ENCODE measurements at regions not wholly inside any gene's neighbourhood (a gene's known extent, or its start where the extent isn't known, plus 50 kb on each side); places are given as distances from the start of the nearest gene placed in this dataset.

- Histone ChIP-seq H3K27me3 (replicated peaks; ENCODE audit: insufficient read depth, low read length) (no peaks in the 10 kb centered on the region), H3K27ac (ENCODE audit: low read length) (no peak overlapping the region), H3F3A (ENCODE audit: insufficient read depth, low read length) (no peaks in the 10 kb centered on the region), H4K20me1 (ENCODE audit: insufficient read depth, low read length) (no peaks in the 10 kb centered on the region), H3K4me3 (ENCODE audit: low read length) (no peak overlapping the region), H3K9me3 (replicated peaks; ENCODE audit: insufficient read depth, low read length) (no peaks in the 10 kb centered on the region), H3K4me2 (ENCODE audit: low read depth, low read length) (no peak overlapping the region), H3K4me1 (ENCODE audit: low read length) (no peaks in the 10 kb centered on the region), H2AFZ (ENCODE audit: low read length) (no peak overlapping the region), H3K36me3 (replicated peaks; ENCODE audit: insufficient read depth, low read length) (no peaks in the 10 kb centered on the region), H3K9ac (ENCODE audit: low read length) (no peak overlapping the region), H3K79me2 (ENCODE audit: low read length) (no peaks in the 10 kb centered on the region), H3K9me2 (replicated peaks; ENCODE audit: insufficient read depth, low read length) (no peaks in the 10 kb centered on the region)
- no peak for DNase-seq
- no peak for TF ChIP-seq EZH2 (optimal IDR thresholded peaks at IDR 0.05; ENCODE audit: low read depth, low read length)
- TF ChIP-seq EZH2phosphoT487 (IDR thresholded peaks at IDR 0.05; ENCODE audit: low read length): no peak
- TF ChIP-seq CTCF (IDR thresholded peaks at IDR 0.05; ENCODE audit: low read length): no peak
Observed at GRCh38 chr18:65214456-65214855, 536.4 kb upstream of the CDH7 start.

- Histone ChIP-seq H3K36me3 (replicated peaks; ENCODE audit: insufficient read depth, low read length) (no peaks in the 10 kb centered on the region), H2AFZ (ENCODE audit: low read length) (0 out of 2 replicates have a peak overlapping the region, but pooled peaks have one; percentile 23), H3K4me1 (ENCODE audit: low read length) (no peaks in the 10 kb centered on the region), H3F3A (ENCODE audit: insufficient read depth, low read length) (no peaks in the 10 kb centered on the region), H3K4me3 (ENCODE audit: low read length) (no peak overlapping the region), H3K9ac (ENCODE audit: low read length) (no peak overlapping the region), H3K79me2 (ENCODE audit: low read length) (no peaks in the 10 kb centered on the region), H4K20me1 (ENCODE audit: insufficient read depth, low read length) (no peaks in the 10 kb centered on the region), H3K9me3 (replicated peaks; ENCODE audit: insufficient read depth, low read length) (no peaks in the 10 kb centered on the region), H3K27me3 (replicated peaks; ENCODE audit: insufficient read depth, low read length) (no peaks in the 10 kb centered on the region), H3K4me2 (ENCODE audit: low read depth, low read length) (no peak overlapping the region), H3K27ac (ENCODE audit: low read length) (no peak overlapping the region), H3K9me2 (replicated peaks; ENCODE audit: insufficient read depth, low read length) (no peaks in the 10 kb centered on the region)
- TF ChIP-seq CTCF (IDR thresholded peaks at IDR 0.05; ENCODE audit: low read length) (peak; percentile 15; the same call in 1 of the 2 replicates), EZH2phosphoT487 (IDR thresholded peaks at IDR 0.05; ENCODE audit: low read length) (no peak), EZH2 (optimal IDR thresholded peaks at IDR 0.05; ENCODE audit: low read depth, low read length) (no peak)
- no peak for DNase-seq
Observed at GRCh38 chr18:65206551-65207260, 544.1 kb upstream of the CDH7 start.

GRCh38 chr18:65202091-65202490, 548.7 kb upstream of the CDH7 start:
- no peaks in the 10 kb centered on the region for H3K9me2 ChIP-seq (replicated peaks; ENCODE audit: insufficient read depth, low read length)
- no peaks in the 10 kb centered on the region for H3K79me2 ChIP-seq (ENCODE audit: low read length)
- H3K27ac ChIP-seq (ENCODE audit: low read length): no peak overlapping the region
- no peaks in the 10 kb centered on the region for H3K27me3 ChIP-seq (replicated peaks; ENCODE audit: insufficient read depth, low read length)
- TF ChIP-seq EZH2phosphoT487 (IDR thresholded peaks at IDR 0.05; ENCODE audit: low read length) (no peak), CTCF (IDR thresholded peaks at IDR 0.05; ENCODE audit: low read length) (no peak), EZH2 (optimal IDR thresholded peaks at IDR 0.05; ENCODE audit: low read depth, low read length) (no peak)
- H3K4me2 ChIP-seq (ENCODE audit: low read depth, low read length): no peak overlapping the region
- H3K9ac ChIP-seq (ENCODE audit: low read length): no peak overlapping the region
- no peaks in the 10 kb centered on the region for H4K20me1 ChIP-seq (ENCODE audit: insufficient read depth, low read length)
- no peaks in the 10 kb centered on the region for H3K9me3 ChIP-seq (replicated peaks; ENCODE audit: insufficient read depth, low read length)
- no peaks in the 10 kb centered on the region for H3K4me1 ChIP-seq (ENCODE audit: low read length)
- H3F3A ChIP-seq (ENCODE audit: insufficient read depth, low read length): no peaks in the 10 kb centered on the region
- H3K4me3 ChIP-seq (ENCODE audit: low read length): no peak overlapping the region
- DNase-seq: no peak
- H3K36me3 ChIP-seq (replicated peaks; ENCODE audit: insufficient read depth, low read length): no peaks in the 10 kb centered on the region
- H2AFZ ChIP-seq (ENCODE audit: low read length): no peak overlapping the region

All from MM.1S (cell line).